NT2/D1 (cell line): ENCODE measurements at regions not wholly inside any gene's neighbourhood (a gene's known extent, or its start where the extent isn't known, plus 50 kb on each side); places are given as distances from the start of the nearest gene placed in this dataset.

ENCODE experiments used
- DNase-seq: peaks from one replicate; pipeline ENCODE4 v3.0.0-alpha.2; 2011; ENCODE audit warnings: low read depth, low spot score
- H3K27me3 ChIP-seq: 2 replicates; pipeline ENCODE4 v1.6.0; 2011; ENCODE audit warnings: mild to moderate bottlenecking; ENCODE audit not compliant: insufficient read length, insufficient read depth
- H3K36me3 ChIP-seq: 2 replicates; pipeline ENCODE4 v1.6.1; 2011; ENCODE audit warnings: mild to moderate bottlenecking, low read length, mixed read lengths; ENCODE audit not compliant: insufficient read depth, insufficient read length
- H3K4me1 ChIP-seq: 2 replicates; pipeline ENCODE4 v1.5.1; 2011; ENCODE audit not compliant: insufficient read depth, insufficient read length
- H3K4me3 ChIP-seq: 2 replicates; pipeline ENCODE4 v1.5.1; 2011; ENCODE audit warnings: low read depth; ENCODE audit not compliant: insufficient read length
- H3K9ac ChIP-seq: 2 replicates; pipeline ENCODE4 v1.6.0; 2011; ENCODE audit warnings: low read depth; ENCODE audit not compliant: insufficient read length
- H3K9me3 ChIP-seq: 2 replicates; pipeline ENCODE4 v1.5.1; 2011; ENCODE audit warnings: mild to moderate bottlenecking, low read length; ENCODE audit not compliant: insufficient read depth
- SUZ12 ChIP-seq: IDR thresholded peaks from 2 replicates; pipeline ENCODE4 v1.6.1; 2011; ENCODE audit not compliant: insufficient read length, insufficient read depth; ENCODE audit errors: extremely low read depth
- YY1 ChIP-seq: IDR thresholded peaks from 2 replicates; pipeline ENCODE4 v1.6.1; 2011; ENCODE audit not compliant: insufficient read length, insufficient read depth
- ZNF274 ChIP-seq: IDR thresholded peaks from 2 replicates; pipeline ENCODE4 v1.6.1; 2011; ENCODE audit warnings: mild to moderate bottlenecking, low read depth, low read length

GRCh38 chr1:177383715-177384114 lies 213.0 kb downstream of the BRINP2 start:
- no peak for DNase-seq
- Histone ChIP-seq H3K4me3 (no peak overlapping the region), H3K36me3 (no peaks in the 10 kb centered on the region), H3K4me1 (peaks cover 8% of the 10 kb centered on the region), H3K27me3 (peaks cover 5% of the 10 kb centered on the region), H3K9ac (no peak overlapping the region), H3K9me3 (0 out of 2 replicates have a peak, but pooled peaks cover 4% of the 10 kb centered on the region)
- no peak for TF ChIP-seq ZNF274
- no peak for TF ChIP-seq YY1
- no peak for TF ChIP-seq SUZ12

DNA sequence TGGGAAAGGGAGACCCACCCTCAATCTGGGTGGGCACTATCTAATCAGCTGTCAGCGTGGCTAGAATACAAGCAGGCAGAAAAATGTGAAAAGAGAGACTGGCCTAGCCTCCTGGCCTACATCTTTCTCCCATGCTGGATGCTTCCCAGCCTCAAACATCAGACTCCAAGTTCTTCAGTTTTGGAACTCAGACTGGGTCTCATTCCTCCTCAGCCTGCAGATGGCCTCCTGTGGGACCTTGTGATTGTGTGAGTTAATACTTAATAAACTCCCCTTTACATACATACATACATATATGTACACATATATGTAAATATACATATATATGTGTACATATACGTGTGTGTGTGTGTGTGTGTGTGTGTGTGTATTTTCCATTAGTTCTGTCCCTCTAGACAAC lies 207.1 kb downstream of the BRINP2 start:
- TF ChIP-seq YY1 (no peak), SUZ12 (no peak), ZNF274 (no peak)

GRCh38 chr1:177368255-177368654 lies 197.5 kb downstream of the BRINP2 start:
- Histone ChIP-seq H3K9ac (no peak overlapping the region), H3K4me1 (no peaks in the 10 kb centered on the region), H3K9me3 (0 out of 2 replicates have a peak, but pooled peaks cover under 1% of the 10 kb centered on the region), H3K36me3 (no peaks in the 10 kb centered on the region), H3K27me3 (no peaks in the 10 kb centered on the region), H3K4me3 (no peak overlapping the region)
- TF ChIP-seq YY1 (no peak), SUZ12 (no peak), ZNF274 (no peak)
- no peak for DNase-seq

More for the DNA sequence above, 207.1 kb downstream of the BRINP2 start:
- no peak overlapping the region for H3K4me3 ChIP-seq
- no peak for DNase-seq
- H3K36me3 ChIP-seq = no peaks in the 10 kb centered on the region
- peaks cover 40% of the 10 kb centered on the region; the same call in 1 of the 2 replicates for H3K9me3 ChIP-seq
- no peaks in the 10 kb centered on the region for H3K27me3 ChIP-seq
- no peak overlapping the region for H3K9ac ChIP-seq
- H3K4me1 ChIP-seq = no peaks in the 10 kb centered on the region

GRCh38 chr1:177366091-177366490 lies 195.3 kb downstream of the BRINP2 start:
- Histone ChIP-seq H3K9me3 (no peaks in the 10 kb centered on the region), H3K27me3 (no peaks in the 10 kb centered on the region), H3K4me3 (no peak overlapping the region), H3K9ac (no peak overlapping the region), H3K36me3 (no peaks in the 10 kb centered on the region), H3K4me1 (no peaks in the 10 kb centered on the region)
- TF ChIP-seq ZNF274 (no peak), YY1 (no peak), SUZ12 (no peak)
- DNase-seq = no peak

- TF ChIP-seq SUZ12 (no peak), YY1 (no peak), ZNF274 (no peak)
- Histone ChIP-seq H3K4me1 (no peaks in the 10 kb centered on the region), H3K9me3 (no peaks in the 10 kb centered on the region)
Observed at GRCh38 chr1:177360791-177361190, 190.0 kb downstream of the BRINP2 start.

DNA sequence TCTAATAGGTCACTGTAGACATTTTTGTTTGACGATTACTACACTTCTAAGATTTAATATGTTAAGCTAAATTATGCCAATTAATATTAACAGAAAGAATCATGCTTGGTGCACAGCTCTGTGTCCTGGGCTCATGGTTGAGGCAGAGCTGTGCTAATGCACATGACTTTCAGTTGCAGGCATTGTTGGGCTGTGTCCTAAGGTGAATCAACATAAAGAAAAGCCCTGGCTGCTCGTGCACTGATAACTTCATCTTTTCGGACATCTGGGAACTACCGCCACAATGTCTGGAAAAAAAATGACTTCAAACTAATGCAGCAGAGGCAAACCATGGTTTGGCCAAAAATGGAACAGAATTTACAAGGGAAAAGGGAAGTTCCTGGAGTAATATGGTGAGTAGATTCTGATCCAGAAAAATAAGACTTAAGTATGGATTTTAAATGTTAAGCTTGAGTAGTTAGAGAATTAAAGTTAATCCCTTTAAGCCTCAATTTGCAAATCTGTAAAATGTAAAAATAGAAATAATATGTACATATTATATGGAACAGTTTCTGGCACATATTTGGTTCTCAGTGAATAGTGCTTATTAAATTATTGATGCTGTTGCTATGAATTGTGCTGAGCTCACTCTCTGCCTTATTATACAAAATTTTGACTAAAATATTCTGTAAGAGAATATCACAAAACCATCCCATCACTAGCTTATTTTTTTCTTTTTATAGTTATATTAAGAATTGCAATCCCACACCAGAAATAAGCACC lies 186.1 kb downstream of the BRINP2 start:
- no peaks in the 10 kb centered on the region for H3K36me3 ChIP-seq

More at GRCh38 chr1:177360791-177361190, 190.0 kb downstream of the BRINP2 start:
- Histone ChIP-seq H3K36me3 (no peaks in the 10 kb centered on the region), H3K9ac (no peak overlapping the region), H3K27me3 (no peaks in the 10 kb centered on the region), H3K4me3 (no peak overlapping the region)
- no peak for DNase-seq

DNA sequence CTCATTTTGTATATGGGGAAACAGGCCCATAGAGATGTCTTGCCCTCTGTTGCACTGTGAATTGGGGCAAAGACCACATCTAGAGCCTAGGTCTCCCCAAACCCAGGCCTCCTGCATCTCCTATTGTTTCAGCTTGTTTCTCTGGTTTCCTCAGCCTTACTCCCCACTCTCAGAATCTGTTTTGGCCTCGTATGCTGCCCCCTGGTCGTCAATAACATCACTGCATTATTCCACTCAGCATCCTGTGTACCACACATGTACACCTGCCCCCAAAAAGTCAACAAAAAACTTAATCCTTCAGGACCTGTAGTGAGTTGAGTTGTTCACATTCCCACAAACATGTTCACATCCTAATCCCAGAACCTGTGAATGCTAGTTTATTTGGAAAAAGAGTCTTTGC lies 184.8 kb downstream of the BRINP2 start:
- no peak for DNase-seq
- H3K9ac ChIP-seq = no peak overlapping the region
- H3K27me3 ChIP-seq = no peaks in the 10 kb centered on the region
- no peaks in the 10 kb centered on the region for H3K36me3 ChIP-seq
- peaks cover 4% of the 10 kb centered on the region for H3K4me1 ChIP-seq
- H3K9me3 ChIP-seq = no peaks in the 10 kb centered on the region
- TF ChIP-seq SUZ12 = no peak
- TF ChIP-seq ZNF274 = no peak
- no peak for TF ChIP-seq YY1
- no peak overlapping the region for H3K4me3 ChIP-seq

More for the DNA sequence above, 186.1 kb downstream of the BRINP2 start:
- no peak overlapping the region for H3K4me3 ChIP-seq
- no peak overlapping the region for H3K9ac ChIP-seq
- no peak for DNase-seq
- no peaks in the 10 kb centered on the region for H3K9me3 ChIP-seq
- no peak for TF ChIP-seq YY1
- no peak for TF ChIP-seq SUZ12
- TF ChIP-seq ZNF274 = no peak
- H3K4me1 ChIP-seq = no peaks in the 10 kb centered on the region
- H3K27me3 ChIP-seq = no peaks in the 10 kb centered on the region
